ENCODE measurements at regions not wholly inside any gene's neighbourhood (a gene's known extent, or its start where the extent isn't known, plus 50 kb on each side); places are given as distances from the start of the nearest gene placed in this dataset.

DNA sequence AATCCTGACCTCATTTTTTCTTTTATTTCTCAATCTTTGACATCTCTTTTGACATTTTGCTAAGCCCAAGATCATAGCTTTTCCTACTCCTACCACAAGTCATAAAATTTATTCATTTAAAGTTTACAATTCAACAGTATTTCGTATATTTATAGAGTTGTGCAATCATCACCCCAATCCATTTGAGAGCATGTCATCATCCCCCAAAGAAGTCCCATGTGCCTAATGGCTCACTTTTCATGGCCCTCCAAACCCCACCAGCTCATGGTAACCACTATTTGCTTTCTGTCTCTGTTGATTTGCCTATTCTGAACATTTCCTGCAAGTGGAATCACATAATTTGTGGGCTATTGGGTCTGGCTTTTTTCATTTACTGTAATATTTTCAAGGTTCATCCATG lies 52.5 kb upstream of the GLI3 start:
- Histone ChIP-seq H3K4me3 (replicated peaks; ENCODE audit: low read depth, low read length) (no peak overlapping the region), H3K27me3 (replicated peaks; ENCODE audit: control insufficient read depth, insufficient read depth, low read length) (no peaks in the 10 kb centered on the region), H3K36me3 (ENCODE audit: control insufficient read depth, insufficient read depth, low read length) (no peaks in the 10 kb centered on the region)
- TF ChIP-seq, protein P1, sequence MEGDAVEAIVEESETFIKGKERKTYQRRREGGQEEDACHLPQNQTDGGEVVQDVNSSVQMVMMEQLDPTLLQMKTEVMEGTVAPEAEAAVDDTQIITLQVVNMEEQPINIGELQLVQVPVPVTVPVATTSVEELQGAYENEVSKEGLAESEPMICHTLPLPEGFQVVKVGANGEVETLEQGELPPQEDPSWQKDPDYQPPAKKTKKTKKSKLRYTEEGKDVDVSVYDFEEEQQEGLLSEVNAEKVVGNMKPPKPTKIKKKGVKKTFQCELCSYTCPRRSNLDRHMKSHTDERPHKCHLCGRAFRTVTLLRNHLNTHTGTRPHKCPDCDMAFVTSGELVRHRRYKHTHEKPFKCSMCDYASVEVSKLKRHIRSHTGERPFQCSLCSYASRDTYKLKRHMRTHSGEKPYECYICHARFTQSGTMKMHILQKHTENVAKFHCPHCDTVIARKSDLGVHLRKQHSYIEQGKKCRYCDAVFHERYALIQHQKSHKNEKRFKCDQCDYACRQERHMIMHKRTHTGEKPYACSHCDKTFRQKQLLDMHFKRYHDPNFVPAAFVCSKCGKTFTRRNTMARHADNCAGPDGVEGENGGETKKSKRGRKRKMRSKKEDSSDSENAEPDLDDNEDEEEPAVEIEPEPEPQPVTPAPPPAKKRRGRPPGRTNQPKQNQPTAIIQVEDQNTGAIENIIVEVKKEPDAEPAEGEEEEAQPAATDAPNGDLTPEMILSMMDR (IDR thresholded peaks at IDR 0.05; ENCODE audit: insufficient read depth, low read length, poor library complexity, severe bottlenecking): no peak
- no peak for DNase-seq (ENCODE audit: extremely low read depth, insufficient read length)
